HG03139 (cell line): ENCODE measurements at regions not wholly inside any gene's neighbourhood (a gene's known extent, or its start where the extent isn't known, plus 50 kb on each side); places are given as distances from the start of the nearest gene placed in this dataset.

Experiments
- ATAC-seq: cut with Tn5 transposase; IDR thresholded peaks from one replicate; pipeline ENCODE4 v1.9.1; 2021; ENCODE audit not compliant: unreplicated experiment

- ATAC-seq, result no peak
Measured at GRCh38 chr3:99013777-99014315, 112.4 kb upstream of the DCBLD2 start.

- ATAC-seq, result no peak
Measured at GRCh38 chr3:99013077-99013476, 111.6 kb upstream of the DCBLD2 start.

GRCh38 chr3:99012051-99012450 lies 110.6 kb upstream of the DCBLD2 start:
- peak; percentile 87 for ATAC-seq

GRCh38 chr3:99009851-99010250 lies 108.4 kb upstream of the DCBLD2 start:
- no peak for ATAC-seq

DNA sequence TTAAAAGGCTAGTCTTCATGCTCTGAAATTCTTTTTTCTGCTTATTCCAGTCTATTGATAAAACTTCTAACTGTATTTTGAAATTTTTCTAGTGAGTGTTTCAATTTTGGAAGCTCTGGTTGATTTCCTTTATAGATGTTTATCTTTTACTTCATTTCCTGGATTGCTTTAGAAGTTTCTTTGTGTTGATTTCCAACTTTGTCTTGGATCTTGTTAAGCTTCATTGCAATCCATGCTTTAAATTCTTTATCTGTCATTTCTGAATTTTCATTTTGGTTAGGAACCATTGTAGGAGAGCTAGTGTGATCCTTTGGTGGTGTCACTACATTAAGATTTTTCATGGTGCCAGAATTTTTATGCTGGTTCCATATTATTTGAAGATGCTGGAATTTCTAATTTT lies 105.2 kb upstream of the DCBLD2 start:
- no peak for ATAC-seq

- no peak for ATAC-seq
Measured at GRCh38 chr3:98999675-99000074, 98.2 kb upstream of the DCBLD2 start.

GRCh38 chr3:98994128-98994762 lies 92.8 kb upstream of the DCBLD2 start:
- no peak for ATAC-seq

DNA sequence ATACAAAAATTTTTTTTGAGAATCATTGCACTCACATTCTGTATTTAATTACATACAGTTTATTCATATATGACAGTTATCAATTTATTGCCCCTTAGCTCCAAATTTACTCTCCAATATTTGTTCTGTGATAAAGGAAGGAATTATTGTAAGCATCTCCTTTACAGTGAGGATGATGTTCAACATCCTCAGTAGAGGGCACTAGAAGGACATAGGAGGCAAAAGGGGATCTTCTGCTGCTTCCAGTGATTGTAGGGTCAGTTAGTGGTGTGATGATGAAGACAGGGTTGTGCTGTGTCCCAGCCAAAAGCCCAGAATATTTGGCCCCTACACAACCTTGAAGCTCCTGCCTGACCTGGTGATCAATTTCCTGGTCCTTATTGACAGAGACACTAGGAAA lies 89.9 kb upstream of the DCBLD2 start:
- no peak for ATAC-seq

- ATAC-seq, result no peak
Measured at GRCh38 chr3:98990657-98991056, 89.2 kb upstream of the DCBLD2 start.

- no peak for ATAC-seq
Measured at GRCh38 chr3:98986073-98986472, 84.6 kb upstream of the DCBLD2 start.

DNA sequence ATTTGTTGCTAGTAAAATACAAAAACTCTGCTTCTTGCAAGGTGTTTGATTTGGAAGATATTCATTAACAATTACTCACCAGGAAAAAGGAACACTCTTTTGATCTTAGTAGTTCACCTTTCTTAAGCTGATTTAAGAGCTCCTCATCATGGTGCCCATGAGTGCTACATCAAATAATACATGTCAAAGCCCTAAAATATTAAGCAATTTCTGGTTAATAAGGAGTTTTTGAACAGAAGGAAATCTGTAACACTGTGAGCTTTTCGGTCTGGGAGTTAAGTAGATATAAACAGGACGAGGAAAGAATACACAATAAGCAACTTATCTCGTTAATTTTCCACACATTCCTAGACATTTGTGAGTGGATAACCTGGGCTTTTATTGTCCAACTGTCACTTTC lies 83.9 kb upstream of the DCBLD2 start:
- no peak for ATAC-seq

GRCh38 chr3:98984024-98984423 lies 82.5 kb upstream of the DCBLD2 start:
- ATAC-seq, result no peak

DNA sequence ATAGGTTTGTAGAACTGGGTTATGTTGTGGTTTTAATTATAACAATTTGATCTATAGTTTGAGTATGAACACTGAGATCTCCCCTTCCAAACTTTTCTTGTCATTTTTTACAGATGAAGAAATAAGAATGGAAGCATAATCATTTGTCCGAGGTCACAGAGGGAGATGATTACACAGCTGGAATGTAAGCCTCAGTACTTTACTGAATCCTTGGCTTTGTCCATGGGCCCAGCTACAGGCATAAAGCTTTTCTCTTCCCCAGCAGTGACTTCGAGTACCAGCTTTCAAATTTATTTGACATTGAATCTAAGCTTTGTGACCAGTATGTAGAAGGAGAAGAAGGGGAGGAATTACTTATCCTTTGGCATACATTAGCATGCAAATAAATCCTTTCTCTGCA lies 80.9 kb upstream of the DCBLD2 start:
- ATAC-seq, result no peak

- ATAC-seq, result no peak
Measured at GRCh38 chr3:98980915-98981596, 79.6 kb upstream of the DCBLD2 start.

DNA sequence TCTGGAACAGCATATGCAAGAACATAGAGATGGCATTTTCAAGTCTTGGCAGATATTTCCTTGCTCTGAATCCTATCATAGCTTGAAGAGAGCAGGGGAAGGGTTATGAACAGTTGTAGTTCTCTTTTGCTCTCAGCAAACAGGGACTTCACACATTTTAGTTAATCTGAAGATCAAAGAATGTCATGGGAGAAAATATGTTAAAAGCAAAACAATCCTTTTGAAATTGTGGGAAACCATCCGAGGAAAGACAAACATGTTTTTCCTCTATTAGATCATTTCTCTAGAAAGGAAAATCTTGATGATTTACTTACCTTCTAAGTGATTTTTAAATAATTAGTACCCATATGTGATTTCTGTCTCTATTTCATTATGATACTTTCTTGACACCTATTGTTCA lies 77.8 kb upstream of the DCBLD2 start:
- no peak for ATAC-seq

- ATAC-seq, result no peak
Measured at GRCh38 chr3:98978068-98978811, 76.7 kb upstream of the DCBLD2 start.

GRCh38 chr3:98977520-98977919 lies 76.0 kb upstream of the DCBLD2 start:
- ATAC-seq, result no peak

DNA sequence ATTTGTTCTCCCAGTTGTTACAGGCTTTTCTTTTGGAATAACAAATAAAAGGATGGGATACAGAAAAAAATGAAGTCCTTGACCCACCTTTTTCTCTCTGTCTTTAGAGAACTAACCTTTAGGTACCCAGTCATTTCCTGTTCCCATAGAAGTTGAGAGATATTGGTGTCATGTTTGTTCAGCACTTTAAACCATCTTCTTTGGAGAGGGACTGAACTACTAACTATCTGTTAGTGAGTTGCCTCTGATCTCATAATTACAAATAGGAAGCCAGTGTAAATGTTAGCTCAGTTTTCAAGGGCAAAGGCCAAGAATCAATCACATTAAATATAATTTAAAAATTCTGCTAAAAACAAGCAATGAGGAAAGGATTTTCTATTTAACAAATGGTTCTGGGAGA lies 72.9 kb upstream of the DCBLD2 start:
- no peak for ATAC-seq

GRCh38 chr3:98972720-98973119 lies 71.2 kb upstream of the DCBLD2 start:
- ATAC-seq, result no peak

DNA sequence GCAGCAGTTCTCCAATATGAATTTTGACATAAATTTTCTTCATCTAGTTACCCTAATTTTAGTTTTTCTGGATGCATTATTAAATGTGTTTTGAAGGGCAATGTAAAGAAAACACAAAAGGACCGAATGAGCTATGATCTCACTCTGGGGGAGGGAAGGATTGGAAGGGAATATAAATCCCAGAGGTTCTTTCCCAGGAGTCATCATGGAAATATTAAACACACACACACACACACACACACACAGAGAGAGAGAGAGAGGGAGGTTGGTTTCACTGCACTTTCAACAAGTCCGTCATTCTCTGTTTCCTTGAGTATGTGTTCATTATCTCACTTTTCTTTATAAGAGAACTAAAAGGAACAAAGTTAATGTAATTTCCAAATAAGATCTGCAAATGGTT lies 70.7 kb upstream of the DCBLD2 start:
- ATAC-seq, result no peak

DNA sequence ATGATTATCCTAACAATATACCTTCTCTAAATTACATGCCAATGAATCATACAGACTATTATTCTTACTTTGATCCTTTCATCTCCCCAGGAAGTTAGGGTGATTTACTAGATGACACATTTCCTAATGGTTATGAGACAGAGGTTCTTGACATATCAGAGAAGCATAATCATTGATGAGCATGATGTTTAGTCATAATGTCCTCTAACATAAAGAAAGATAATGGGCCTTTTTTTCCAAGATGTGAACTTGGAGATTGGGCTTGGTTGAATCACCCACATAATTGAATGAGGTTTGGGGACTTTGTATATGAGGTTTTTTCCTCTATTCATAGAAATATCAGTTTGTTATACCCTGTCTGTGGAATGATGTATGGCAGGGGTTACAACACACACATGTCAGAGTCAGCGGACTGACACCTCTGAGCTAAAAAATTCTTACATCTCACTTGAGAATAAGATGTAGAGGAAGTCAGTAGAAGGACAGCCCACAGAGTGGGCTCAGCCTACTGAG lies 69.7 kb upstream of the DCBLD2 start:
- no peak for ATAC-seq

DNA sequence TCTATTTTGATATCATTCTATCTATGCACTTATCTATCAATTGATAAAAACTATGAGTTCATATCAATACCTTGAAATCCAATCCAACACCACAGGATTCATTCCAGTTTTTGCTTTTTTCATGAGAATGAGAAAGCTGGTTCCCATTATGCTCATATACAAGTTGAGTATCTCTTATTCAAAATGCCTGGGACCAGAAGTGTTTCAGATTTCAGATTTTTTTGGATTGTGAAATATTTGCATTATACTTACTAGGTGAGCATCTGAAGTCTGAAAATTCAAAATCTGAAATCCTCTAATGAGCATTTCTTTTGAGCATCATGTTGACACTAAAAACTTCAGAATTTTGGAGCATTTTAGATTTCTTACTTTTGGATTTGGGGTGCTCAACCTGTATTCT lies 67.8 kb upstream of the DCBLD2 start:
- no peak for ATAC-seq
